ENCODE measurements at regions not wholly inside any gene's neighbourhood (a gene's known extent, or its start where the extent isn't known, plus 50 kb on each side); places are given as distances from the start of the nearest gene placed in this dataset.

DNA sequence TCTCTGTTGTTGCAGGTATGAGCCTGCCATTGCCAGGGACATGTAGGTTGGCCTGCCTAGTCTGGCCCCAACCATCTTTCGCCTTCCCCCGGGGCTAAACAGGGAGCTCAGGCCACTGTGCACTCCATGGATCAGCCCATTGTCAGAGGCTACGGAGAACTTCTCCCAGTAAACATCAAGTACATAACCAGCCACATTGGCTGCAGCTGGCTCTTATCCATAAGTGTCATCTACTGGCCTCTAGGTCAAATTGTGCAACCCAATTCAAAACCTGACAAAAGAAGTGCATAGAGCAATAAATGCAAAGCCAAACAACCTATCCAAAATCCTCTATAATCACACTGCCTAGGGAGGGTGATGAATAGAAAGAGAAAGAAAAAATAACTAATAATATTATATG, 418.1 kb upstream of the DCC start:
- Mint-ChIP-seq H3K4me1 (no peaks in the 10 kb centered on the region), H3K27me3 (no peaks in the 10 kb centered on the region), H3K4me3 (no peak overlapping the region), H3K9me3 (peaks cover 3% of the 10 kb centered on the region), H3K27ac (no peak overlapping the region), H3K36me3 (ENCODE audit: low read depth) (no peaks in the 10 kb centered on the region)
- intact Hi-C loops (cut with micrococcal nuclease), result no loop called here
- ChIA-PET CTCF (no interaction called here), POLR2A (no interaction called here)
- no peak for DNase-seq
- ATAC-seq (ENCODE audit: low read depth), result no peak
- TF ChIP-seq, protein P1, sequence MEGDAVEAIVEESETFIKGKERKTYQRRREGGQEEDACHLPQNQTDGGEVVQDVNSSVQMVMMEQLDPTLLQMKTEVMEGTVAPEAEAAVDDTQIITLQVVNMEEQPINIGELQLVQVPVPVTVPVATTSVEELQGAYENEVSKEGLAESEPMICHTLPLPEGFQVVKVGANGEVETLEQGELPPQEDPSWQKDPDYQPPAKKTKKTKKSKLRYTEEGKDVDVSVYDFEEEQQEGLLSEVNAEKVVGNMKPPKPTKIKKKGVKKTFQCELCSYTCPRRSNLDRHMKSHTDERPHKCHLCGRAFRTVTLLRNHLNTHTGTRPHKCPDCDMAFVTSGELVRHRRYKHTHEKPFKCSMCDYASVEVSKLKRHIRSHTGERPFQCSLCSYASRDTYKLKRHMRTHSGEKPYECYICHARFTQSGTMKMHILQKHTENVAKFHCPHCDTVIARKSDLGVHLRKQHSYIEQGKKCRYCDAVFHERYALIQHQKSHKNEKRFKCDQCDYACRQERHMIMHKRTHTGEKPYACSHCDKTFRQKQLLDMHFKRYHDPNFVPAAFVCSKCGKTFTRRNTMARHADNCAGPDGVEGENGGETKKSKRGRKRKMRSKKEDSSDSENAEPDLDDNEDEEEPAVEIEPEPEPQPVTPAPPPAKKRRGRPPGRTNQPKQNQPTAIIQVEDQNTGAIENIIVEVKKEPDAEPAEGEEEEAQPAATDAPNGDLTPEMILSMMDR (IDR thresholded peaks at IDR 0.05), result no peak

GRCh38 chr18:51933903-51934302, 406.1 kb upstream of the DCC start:
- intact Hi-C loops (cut with micrococcal nuclease), result no loop called here
- CTCF ChIA-PET, result no interaction called here
- no peaks in the 10 kb centered on the region for H3K27me3 Mint-ChIP-seq
- POLR2A ChIA-PET, result no interaction called here
- no peak for ATAC-seq (ENCODE audit: low read depth)
- no peaks in the 10 kb centered on the region for H3K36me3 Mint-ChIP-seq (ENCODE audit: low read depth)
- no peaks in the 10 kb centered on the region for H3K4me1 Mint-ChIP-seq
- H3K4me3 Mint-ChIP-seq, result no peak overlapping the region
- H3K27ac Mint-ChIP-seq, result no peak overlapping the region
- H3K9me3 Mint-ChIP-seq, result peaks cover 11% of the 10 kb centered on the region
- DNase-seq, result no peak
- TF ChIP-seq, protein P1 (IDR thresholded peaks at IDR 0.05), result no peak

DNA sequence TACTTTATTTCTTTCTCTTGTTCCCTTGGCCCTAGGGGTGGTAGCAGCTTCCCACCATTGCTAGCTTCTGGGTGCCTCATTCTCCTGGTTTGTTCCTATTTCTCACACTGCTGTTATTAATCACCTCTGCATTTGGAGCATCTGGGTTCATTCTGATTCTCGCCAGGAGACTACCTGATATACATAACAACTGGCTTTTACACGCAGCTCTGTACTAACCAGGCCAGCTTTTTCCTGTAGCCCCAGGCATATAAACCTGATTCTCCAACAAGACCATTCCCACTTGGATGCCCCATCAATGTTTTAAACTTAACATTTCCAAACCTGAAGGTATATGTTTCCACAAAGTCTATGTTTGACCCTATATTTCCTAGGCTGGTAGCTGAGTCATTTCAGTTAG, 403.9 kb upstream of the DCC start:
- Mint-ChIP-seq H3K4me3 (no peak overlapping the region), H3K27me3 (no peaks in the 10 kb centered on the region), H3K36me3 (ENCODE audit: low read depth) (no peaks in the 10 kb centered on the region), H3K9me3 (no peaks in the 10 kb centered on the region), H3K4me1 (no peaks in the 10 kb centered on the region), H3K27ac (no peak overlapping the region)
- CTCF ChIA-PET, result no interaction called here
- TF ChIP-seq, protein P1 (IDR thresholded peaks at IDR 0.05), result no peak
- POLR2A ChIA-PET, result no interaction called here
- intact Hi-C loops (cut with micrococcal nuclease), result no loop called here
- no peak for DNase-seq
- ATAC-seq (ENCODE audit: low read depth), result no peak

DNA sequence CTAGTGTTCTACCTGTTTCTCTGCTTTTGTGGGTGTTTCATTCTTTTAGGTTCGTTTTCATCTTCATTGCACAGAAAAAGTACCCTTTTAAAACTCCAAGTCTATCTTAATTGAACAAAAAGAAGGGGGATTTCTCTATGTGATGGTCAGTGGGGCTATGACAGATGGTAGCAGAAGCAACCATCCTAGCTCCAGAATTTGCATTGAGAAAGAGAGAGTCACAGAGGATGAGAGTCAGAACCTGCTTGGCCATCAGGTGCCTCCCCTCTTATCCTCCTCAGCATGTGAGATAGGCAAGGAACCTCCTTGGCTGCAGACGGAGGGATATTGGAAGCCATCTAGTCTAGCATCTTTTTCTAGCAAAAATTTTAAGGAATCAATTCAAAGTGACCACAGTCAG, 398.0 kb upstream of the DCC start:
- H3K36me3 Mint-ChIP-seq (ENCODE audit: low read depth), result no peaks in the 10 kb centered on the region
- H3K27ac Mint-ChIP-seq, result no peak overlapping the region
- ChIA-PET POLR2A (no interaction called here), CTCF (no interaction called here)
- ATAC-seq (ENCODE audit: low read depth), result no peak
- H3K4me1 Mint-ChIP-seq, result no peaks in the 10 kb centered on the region
- TF ChIP-seq, protein P1 (IDR thresholded peaks at IDR 0.05), result no peak
- intact Hi-C loops (cut with micrococcal nuclease), result no loop called here
- DNase-seq, result no peak
- no peak overlapping the region for H3K4me3 Mint-ChIP-seq
- no peaks in the 10 kb centered on the region for H3K9me3 Mint-ChIP-seq
- H3K27me3 Mint-ChIP-seq, result no peaks in the 10 kb centered on the region

GRCh38 chr18:51943281-51943680, 396.7 kb upstream of the DCC start:
- TF ChIP-seq, protein P1 (IDR thresholded peaks at IDR 0.05), result no peak
- intact Hi-C loops (cut with micrococcal nuclease), result no loop called here
- Mint-ChIP-seq H3K36me3 (ENCODE audit: low read depth) (no peaks in the 10 kb centered on the region), H3K27ac (no peak overlapping the region), H3K9me3 (no peaks in the 10 kb centered on the region), H3K4me1 (no peaks in the 10 kb centered on the region), H3K4me3 (no peak overlapping the region), H3K27me3 (no peaks in the 10 kb centered on the region)
- CTCF ChIA-PET, result no interaction called here
- DNase-seq (no peak), ATAC-seq (ENCODE audit: low read depth) (no peak)
- POLR2A ChIA-PET, result no interaction called here

All from activated B cell treated with CpG ODN at 0.5 μM for 24 hours (primary cell).